ENCODE measurements at regions not wholly inside any gene's neighbourhood (a gene's known extent, or its start where the extent isn't known, plus 50 kb on each side); places are given as distances from the start of the nearest gene placed in this dataset.
"Not testable (repeated sequence)": the region's sequence is repeated elsewhere in the genome, so short reads cannot be mapped to it uniquely, and the experiment has no call there.

DNA sequence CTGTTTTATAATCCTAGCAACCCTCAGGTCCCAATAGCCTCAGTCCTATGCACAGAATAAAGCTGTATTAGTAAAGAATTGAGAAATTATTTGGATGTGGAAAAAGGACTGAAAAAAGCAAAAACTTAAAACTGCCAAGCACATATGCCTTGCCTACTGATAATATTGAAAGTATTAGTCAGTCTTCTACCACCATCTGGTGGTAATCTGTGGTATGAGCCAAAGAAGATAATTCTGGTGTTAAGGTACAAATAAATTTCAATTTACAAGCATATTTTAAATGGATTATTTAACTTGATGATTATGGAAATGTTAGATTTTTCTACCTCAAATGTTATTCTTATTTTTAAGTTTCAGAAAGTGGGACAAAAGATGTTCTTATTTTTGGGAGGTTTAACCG lies 460.3 kb upstream of the KLHL1 start:
- no peak for DNase-seq
- Mint-ChIP-seq H3K27ac (no peak overlapping the region), H3K36me3 (no peaks in the 10 kb centered on the region), H3K27me3 (no peaks in the 10 kb centered on the region), H3K4me1 (no peaks in the 10 kb centered on the region), H3K4me3 (no peak overlapping the region), H3K9me3 (no peaks in the 10 kb centered on the region)

GRCh38 chr13:70544706-70545105 lies 436.5 kb upstream of the KLHL1 start:
- no peak overlapping the region for H3K4me3 Mint-ChIP-seq
- no peak overlapping the region for H3K27ac Mint-ChIP-seq
- H3K36me3 Mint-ChIP-seq, result no peaks in the 10 kb centered on the region
- no peaks in the 10 kb centered on the region for H3K9me3 Mint-ChIP-seq
- no peaks in the 10 kb centered on the region for H3K4me1 Mint-ChIP-seq
- H3K27me3 Mint-ChIP-seq, result no peaks in the 10 kb centered on the region
- no peak for DNase-seq

- H3K4me1 Mint-ChIP-seq, result no peaks in the 10 kb centered on the region
- H3K9me3 Mint-ChIP-seq, result no peaks in the 10 kb centered on the region
- no peaks in the 10 kb centered on the region for H3K36me3 Mint-ChIP-seq
- H3K27me3 Mint-ChIP-seq, result no peaks in the 10 kb centered on the region
- H3K4me3 Mint-ChIP-seq, result no peak overlapping the region
- DNase-seq, result no peak
- H3K27ac Mint-ChIP-seq, result no peak overlapping the region
Measured at GRCh38 chr13:70541451-70541850, 433.2 kb upstream of the KLHL1 start.

DNA sequence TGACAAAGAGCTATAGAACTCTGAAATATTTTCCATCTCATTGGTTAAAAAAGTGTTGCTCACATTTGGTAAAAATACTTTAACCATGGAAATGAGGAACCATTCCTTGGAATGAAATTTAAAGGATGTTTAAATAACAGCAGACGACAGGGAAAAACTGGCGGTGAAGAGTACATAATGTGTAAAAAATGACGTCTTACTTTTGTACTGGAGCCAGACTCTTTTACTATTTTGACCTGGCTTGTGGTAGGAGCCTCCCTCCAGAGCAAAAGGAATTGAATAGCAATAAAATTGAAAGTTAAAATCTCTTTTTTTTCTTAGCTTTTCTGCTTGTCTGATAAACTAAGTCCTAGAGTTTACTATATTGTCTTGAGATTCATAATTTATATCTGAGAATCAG lies 426.2 kb upstream of the KLHL1 start:
- Mint-ChIP-seq H3K9me3 (peaks cover 4% of the 10 kb centered on the region), H3K4me3 (no peak overlapping the region)
- no peak for DNase-seq

GRCh38 chr13:70529652-70530051 lies 421.4 kb upstream of the KLHL1 start:
- no peaks in the 10 kb centered on the region for H3K27me3 Mint-ChIP-seq
- no peaks in the 10 kb centered on the region for H3K36me3 Mint-ChIP-seq
- no peaks in the 10 kb centered on the region for H3K4me1 Mint-ChIP-seq
- H3K27ac Mint-ChIP-seq, result no peak overlapping the region
- H3K9me3 Mint-ChIP-seq, result peaks cover 4% of the 10 kb centered on the region
- no peak overlapping the region for H3K4me3 Mint-ChIP-seq
- no peak for DNase-seq

More for the DNA sequence above, 426.2 kb upstream of the KLHL1 start:
- Mint-ChIP-seq H3K27ac (no peak overlapping the region), H3K36me3 (no peaks in the 10 kb centered on the region), H3K4me1 (no peaks in the 10 kb centered on the region), H3K27me3 (no peaks in the 10 kb centered on the region)

- H3K4me3 Mint-ChIP-seq, result no peak overlapping the region
- H3K9me3 Mint-ChIP-seq, result peaks cover 2% of the 10 kb centered on the region
- no peak for DNase-seq
- H3K27me3 Mint-ChIP-seq, result no peaks in the 10 kb centered on the region
- no peaks in the 10 kb centered on the region for H3K4me1 Mint-ChIP-seq
- no peaks in the 10 kb centered on the region for H3K36me3 Mint-ChIP-seq
- H3K27ac Mint-ChIP-seq, result no peak overlapping the region
Measured at GRCh38 chr13:70527599-70527998, 419.3 kb upstream of the KLHL1 start.

GRCh38 chr13:70523622-70524021 lies 415.4 kb upstream of the KLHL1 start:
- Mint-ChIP-seq H3K9me3 (peaks cover 2% of the 10 kb centered on the region), H3K4me3 (no peak overlapping the region), H3K36me3 (no peaks in the 10 kb centered on the region), H3K27me3 (no peaks in the 10 kb centered on the region), H3K27ac (no peak overlapping the region), H3K4me1 (no peaks in the 10 kb centered on the region)
- no peak for DNase-seq

- no peak overlapping the region for H3K4me3 Mint-ChIP-seq
- H3K36me3 Mint-ChIP-seq, result no peaks in the 10 kb centered on the region
- H3K27me3 Mint-ChIP-seq, result no peaks in the 10 kb centered on the region
Measured at GRCh38 chr13:70520275-70521036, 412.2 kb upstream of the KLHL1 start.

GRCh38 chr13:70518081-70518480 lies 409.8 kb upstream of the KLHL1 start:
- Mint-ChIP-seq H3K27ac (no peak overlapping the region), H3K9me3 (peaks cover 3% of the 10 kb centered on the region), H3K27me3 (no peaks in the 10 kb centered on the region), H3K4me3 (no peak overlapping the region), H3K4me1 (no peaks in the 10 kb centered on the region), H3K36me3 (no peaks in the 10 kb centered on the region)
- DNase-seq, result no peak

More at GRCh38 chr13:70520275-70521036, 412.2 kb upstream of the KLHL1 start:
- H3K9me3 Mint-ChIP-seq, result peaks cover 3% of the 10 kb centered on the region
- no peaks in the 10 kb centered on the region for H3K4me1 Mint-ChIP-seq
- no peak for DNase-seq
- no peak overlapping the region for H3K27ac Mint-ChIP-seq

GRCh38 chr13:70516226-70516625 lies 408.0 kb upstream of the KLHL1 start:
- Mint-ChIP-seq H3K4me1 (no peaks in the 10 kb centered on the region), H3K9me3 (peaks cover 3% of the 10 kb centered on the region)

GRCh38 chr13:70511861-70512417 lies 403.7 kb upstream of the KLHL1 start:
- not testable (repeated sequence) for H3K4me3 Mint-ChIP-seq, H3K27ac Mint-ChIP-seq, H3K4me1 Mint-ChIP-seq, DNase-seq, H3K36me3 Mint-ChIP-seq, H3K9me3 Mint-ChIP-seq, H3K27me3 Mint-ChIP-seq

More at GRCh38 chr13:70516226-70516625, 408.0 kb upstream of the KLHL1 start:
- no peak for DNase-seq
- Mint-ChIP-seq H3K4me3 (no peak overlapping the region), H3K36me3 (no peaks in the 10 kb centered on the region), H3K27ac (no peak overlapping the region), H3K27me3 (no peaks in the 10 kb centered on the region)

GRCh38 chr13:70505809-70506208 lies 397.6 kb upstream of the KLHL1 start:
- Mint-ChIP-seq H3K4me1 (no peaks in the 10 kb centered on the region), H3K9me3 (peaks cover 6% of the 10 kb centered on the region), H3K27ac (no peak overlapping the region), H3K27me3 (no peaks in the 10 kb centered on the region), H3K36me3 (no peaks in the 10 kb centered on the region), H3K4me3 (no peak overlapping the region)
- DNase-seq, result no peak

DNA sequence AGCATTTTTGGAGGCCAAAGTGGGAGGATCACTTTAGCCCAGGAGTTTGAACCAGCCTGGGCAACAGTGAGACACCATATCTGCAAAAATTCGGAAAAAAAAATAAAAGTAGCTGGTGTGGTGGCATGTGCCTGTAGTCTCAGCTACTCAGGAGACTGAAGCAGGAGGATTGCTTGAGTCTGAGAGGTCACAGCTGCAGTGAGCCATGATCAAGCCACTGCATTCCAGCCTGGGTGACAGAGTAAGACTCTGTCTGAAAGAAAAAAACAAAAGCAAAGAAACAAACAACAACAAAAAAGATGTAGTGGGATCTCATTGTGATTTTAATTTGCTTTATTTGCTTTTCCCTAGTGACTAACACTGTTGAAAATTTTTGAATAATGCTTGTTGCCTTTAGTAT lies 394.7 kb upstream of the KLHL1 start:
- Mint-ChIP-seq H3K27me3 (no peaks in the 10 kb centered on the region), H3K4me1 (no peaks in the 10 kb centered on the region), H3K27ac (no peak overlapping the region), H3K4me3 (no peak overlapping the region), H3K9me3 (peaks cover 5% of the 10 kb centered on the region), H3K36me3 (no peaks in the 10 kb centered on the region)
- no peak for DNase-seq

DNA sequence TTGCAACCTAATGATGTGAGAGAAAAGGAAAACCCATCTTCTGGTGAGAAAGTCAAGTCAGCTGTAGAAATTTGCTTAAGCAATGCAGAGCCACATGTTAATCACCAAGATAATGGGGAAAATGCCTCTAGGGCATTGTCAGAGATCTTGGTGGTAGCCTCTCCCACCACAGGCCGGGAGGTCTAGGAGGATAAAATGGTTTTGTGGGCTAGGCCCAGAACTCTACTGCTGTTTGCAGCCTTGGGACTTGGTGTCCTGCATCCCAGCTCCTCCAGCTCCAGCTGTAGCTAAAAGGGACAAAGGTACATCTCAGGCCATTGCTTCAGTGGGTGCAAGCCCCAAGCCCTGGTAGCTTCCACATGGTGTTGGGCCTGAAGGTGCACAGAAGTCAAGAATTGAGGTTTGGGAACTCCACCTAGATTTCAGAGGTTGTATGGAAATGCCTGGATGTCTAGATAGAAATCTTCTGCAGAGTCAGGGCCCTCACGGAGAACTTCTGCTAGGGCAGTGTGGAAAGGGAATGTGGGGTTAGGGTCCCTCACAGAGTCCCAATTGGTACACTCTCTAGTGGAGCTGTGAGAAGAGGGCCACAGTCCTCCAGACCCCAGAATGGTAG lies 382.2 kb upstream of the KLHL1 start:
- Mint-ChIP-seq H3K9me3 (peaks cover 18% of the 10 kb centered on the region), H3K36me3 (no peaks in the 10 kb centered on the region), H3K4me3 (no peak overlapping the region), H3K27ac (no peak overlapping the region), H3K27me3 (no peaks in the 10 kb centered on the region), H3K4me1 (no peaks in the 10 kb centered on the region)
- no peak for DNase-seq

DNA sequence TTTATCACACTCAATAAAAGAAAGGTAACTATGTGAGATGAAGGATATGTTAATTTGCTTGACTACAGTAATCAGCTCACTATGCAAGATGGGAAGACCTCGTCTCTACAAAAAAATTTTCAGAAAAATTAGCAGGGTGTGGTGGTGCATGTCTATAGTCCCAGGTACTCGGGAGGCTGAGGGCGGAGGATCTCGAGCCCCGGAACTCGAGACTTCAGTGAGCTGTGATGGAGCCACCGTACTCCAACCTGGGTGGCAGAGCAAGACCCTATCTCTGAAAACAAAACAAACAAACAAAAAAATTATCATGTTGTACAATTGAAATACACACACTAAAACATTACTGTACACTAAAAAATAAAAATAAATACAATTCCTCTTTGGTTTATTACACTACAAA lies 376.7 kb upstream of the KLHL1 start:
- Mint-ChIP-seq H3K27me3 (no peaks in the 10 kb centered on the region), H3K9me3 (peaks cover 11% of the 10 kb centered on the region), H3K27ac (no peak overlapping the region), H3K4me1 (no peaks in the 10 kb centered on the region), H3K4me3 (no peak overlapping the region), H3K36me3 (no peaks in the 10 kb centered on the region)
- no peak for DNase-seq
